ENCODE measurements at regions not wholly inside any gene's neighbourhood (a gene's known extent, or its start where the extent isn't known, plus 50 kb on each side); places are given as distances from the start of the nearest gene placed in this dataset.

GRCh38 chr1:34696981-34697380, 57.9 kb upstream of the GJB5 start:
- TF ChIP-seq CTCF (conservative IDR thresholded peaks at IDR 0.05; ENCODE audit: low read depth in 2 of 2) (no peak), EZH2 (IDR thresholded peaks at IDR 0.05; ENCODE audit: low read depth, unreplicated experiment) (no peak), EZH2phosphoT487 (IDR thresholded peaks at IDR 0.05; ENCODE audit: unreplicated experiment) (no peak), CREB1 (CRISPR knock-in tag; IDR thresholded peaks at IDR 0.05; ENCODE audit: low read depth) (no peak), ZNF114 (CRISPR knock-in tag; IDR thresholded peaks at IDR 0.05) (no peak), POLR2AphosphoS5 (IDR thresholded peaks at IDR 0.05; ENCODE audit: low read depth) (no peak), REST (IDR thresholded peaks at IDR 0.05; ENCODE audit: unreplicated experiment) (no peak), ETS1 (IDR thresholded peaks at IDR 0.05) (no peak)

All from GM23338 (cell line).